Stromal cell of bone marrow (primary cell): ENCODE measurements at regions not wholly inside any gene's neighbourhood (a gene's known extent, or its start where the extent isn't known, plus 50 kb on each side); places are given as distances from the start of the nearest gene placed in this dataset.
A peak's percentile ranks its signal among the peaks of the same experiment; 100 is the strongest.

ENCODE experiments used
- DNase-seq: peaks from one replicate; pipeline ENCODE4 v3.0.0-alpha.2; 2012; ENCODE audit warnings: low read depth

DNA sequence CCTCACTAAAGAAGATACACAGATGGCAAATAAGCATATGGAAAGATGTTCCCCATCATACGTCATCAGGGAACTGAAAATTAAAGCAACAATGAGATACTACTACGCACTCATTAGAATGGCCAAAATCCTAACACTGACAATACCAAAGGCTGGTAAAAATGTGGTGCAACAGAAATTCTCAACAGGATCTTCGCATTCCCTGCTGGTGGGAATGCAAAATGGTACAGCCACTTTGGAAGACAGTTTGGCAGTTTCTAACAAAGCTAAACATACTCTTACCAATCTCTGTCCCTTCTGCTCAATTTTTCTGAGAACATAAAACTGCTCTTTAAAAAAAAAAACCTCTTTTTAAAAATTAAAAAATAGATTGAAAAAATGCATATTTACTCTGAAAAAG is 300.2 kb downstream of the FBXW7 start:
- no peak for DNase-seq

DNA sequence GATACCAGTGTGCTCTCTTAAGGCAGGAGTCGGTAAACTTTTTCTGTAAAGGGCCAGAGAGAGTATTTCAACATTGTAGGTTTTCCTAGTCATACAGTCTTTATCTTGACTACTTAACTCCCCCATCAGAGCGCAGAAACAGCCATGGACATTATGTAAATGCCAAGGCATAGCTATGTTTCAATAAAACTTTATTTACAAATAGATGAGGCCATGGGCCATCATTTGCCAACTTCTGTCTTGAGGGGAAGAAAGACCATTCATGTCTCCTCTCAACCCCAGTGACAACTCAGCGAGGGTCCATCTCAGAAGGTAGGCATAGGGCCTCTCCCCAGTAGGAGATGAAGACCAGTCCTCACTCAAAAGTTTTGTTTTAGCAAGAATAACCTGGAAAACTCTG is 301.3 kb downstream of the FBXW7 start:
- DNase-seq: no peak

DNA sequence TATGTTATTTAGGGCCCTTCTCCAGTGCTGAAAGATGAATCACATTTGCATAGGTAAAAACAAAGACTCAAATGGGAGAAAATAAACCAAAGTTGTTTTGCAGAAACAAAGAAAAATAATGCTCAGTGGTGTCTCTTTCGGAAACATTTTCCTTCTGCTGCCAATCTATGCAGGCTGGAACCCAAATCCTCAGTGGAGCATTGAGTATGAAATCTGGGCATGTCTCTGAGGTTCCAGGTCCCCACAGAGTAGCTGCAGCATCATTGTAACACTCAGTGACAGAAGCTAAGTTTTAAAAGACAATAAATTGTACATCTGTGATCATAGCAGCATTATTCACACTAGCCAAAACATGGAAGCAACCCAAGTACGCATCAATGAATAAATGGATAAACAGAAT is 303.6 kb downstream of the FBXW7 start:
- no peak for DNase-seq

DNA sequence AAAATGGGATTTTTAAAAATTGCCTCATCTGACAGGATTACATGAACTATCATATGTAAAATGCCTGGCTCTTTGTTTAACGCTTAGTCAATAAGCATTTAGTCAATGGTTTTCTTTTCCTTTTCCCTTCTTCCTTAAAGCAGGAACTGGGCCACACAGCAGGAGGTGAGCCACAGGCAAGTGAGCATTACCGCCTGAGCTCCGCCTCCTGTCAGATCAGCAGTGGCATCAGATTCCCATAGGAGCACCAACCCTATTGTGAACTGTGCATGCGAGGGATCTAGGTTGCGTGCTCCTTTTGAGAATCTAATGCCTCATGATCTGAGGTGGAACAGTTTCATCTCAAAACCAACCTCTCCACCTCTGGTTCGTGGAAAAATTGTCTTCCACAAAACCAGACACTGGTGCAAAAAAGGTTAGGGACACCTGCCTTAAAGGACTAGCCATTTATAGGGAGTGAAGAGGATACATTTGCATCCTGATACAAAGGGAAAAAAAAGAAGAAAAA is 306.1 kb downstream of the FBXW7 start:
- no peak for DNase-seq

DNA sequence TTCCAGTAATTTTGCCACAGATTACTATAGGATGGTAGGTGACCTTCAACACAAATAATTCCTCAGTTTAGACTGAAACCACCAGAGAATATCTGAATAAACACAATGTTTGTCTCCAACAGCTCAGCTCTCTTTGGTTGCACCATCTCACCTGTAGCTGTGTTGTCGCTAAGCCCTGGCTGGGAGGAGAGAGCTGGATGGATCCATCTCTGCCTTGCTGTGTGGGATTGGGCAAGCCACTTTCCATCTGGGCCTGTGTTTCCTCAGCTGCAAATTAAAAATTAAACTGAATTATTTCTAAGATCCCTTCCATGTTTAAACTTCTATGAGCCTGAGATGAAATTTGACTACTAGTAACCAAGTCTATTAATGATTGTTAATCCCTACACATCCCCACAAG is 310.2 kb downstream of the FBXW7 start:
- no peak for DNase-seq

DNA sequence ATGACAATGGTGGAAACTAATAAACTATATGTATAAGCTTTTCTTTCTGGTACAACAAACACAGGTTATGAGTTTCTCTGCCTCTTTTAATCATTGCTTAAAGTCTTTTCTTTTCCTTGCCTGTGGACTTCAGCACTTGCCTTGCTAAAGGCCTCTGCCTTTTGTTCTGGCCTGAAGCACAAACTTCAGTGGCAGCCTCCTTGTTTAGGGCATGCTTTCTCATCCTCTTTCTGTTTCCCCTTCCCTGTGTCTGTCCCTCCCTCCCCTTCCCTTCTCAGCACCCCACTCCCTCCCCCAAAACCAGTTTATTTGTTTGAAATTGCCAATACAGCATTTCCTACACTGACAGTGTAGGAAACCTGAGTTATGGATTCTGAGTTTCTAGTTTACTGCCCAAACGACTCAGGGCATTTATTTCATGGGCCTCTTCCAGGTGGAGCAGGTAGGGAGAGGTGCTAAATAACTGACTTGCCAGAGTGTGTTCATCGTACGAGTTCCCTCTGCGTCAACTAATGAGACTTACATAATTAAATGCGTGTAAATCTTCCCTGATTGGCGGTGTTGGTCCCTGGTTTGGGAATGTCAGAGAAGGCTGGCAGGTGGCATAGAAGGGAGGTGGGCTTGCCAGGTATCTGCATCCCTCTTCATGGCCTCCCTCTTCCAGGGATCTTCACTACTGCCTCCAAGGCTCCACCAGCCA is 311.0 kb downstream of the FBXW7 start:
- DNase-seq: no peak

DNA sequence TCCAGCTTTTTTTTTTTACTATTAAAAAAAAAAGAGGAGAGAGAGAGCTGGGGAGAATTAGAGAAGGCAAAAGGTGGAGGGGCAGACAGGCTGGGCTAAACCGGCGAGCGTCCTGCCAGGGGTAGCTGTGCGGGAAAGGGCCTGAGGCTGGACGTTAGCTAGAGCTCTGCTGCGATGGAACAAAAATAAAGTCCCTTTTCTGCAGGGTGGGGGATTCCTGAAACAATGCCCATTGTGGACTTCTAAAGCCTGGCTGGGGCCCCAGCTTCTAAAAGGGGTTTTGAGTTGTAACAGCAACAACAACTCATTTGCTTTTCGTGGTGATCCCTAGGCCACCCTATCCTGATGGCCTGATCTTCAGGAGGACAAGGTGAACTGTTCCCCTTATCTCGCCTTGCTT is 311.7 kb downstream of the FBXW7 start:
- no peak for DNase-seq

DNA sequence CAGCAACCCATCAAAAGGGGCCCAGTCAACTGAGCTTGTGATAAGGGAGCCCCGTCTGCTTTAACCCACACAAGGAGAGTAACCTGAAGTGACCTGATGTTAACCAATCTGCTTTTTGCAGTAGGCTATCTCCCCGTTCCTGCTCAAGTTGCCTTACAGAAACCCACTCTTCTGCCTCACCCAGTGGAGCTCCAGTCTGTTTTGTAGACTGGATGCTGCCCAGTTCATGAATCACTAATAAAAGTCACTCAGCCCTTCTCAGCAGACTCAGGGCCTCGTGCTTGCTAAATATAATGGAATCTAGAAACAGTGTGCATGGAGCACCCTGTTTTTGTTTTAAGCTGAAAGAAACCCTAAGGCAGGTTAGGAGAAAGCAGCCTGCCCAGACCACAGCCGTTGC is 312.3 kb downstream of the FBXW7 start:
- no peak for DNase-seq

DNA sequence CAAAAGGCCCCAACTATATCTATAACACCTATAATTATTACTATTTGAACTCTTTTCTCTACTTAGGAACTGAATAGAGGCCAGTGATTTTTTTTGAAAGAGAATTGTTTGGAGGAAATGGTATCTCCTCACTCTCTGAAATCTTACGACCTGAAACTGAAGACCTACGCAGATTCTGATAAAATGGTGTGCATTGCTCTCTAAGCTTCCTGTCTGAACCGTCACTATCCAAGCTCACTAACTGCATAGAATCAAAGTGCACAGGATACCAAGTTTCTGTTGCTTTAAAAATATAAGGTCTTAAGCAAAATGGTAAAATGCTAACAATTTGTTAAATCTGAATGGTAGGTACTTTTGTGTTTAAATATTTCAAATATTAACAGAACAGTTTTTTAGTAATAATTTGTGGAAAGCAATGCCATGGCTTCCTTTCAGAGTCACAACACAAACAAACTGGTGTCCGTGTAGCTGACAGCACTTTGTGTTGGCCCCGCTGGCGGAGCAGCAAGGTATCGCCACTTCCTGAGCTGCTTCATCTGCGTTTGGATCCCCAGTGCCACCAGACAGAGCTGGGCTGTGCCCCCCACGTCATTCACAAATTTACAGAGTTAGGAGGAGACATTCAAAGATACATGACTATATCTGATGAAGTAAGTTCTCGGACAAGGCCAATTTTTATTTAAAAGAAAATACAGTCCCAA is 313.9 kb downstream of the FBXW7 start:
- no peak for DNase-seq

DNA sequence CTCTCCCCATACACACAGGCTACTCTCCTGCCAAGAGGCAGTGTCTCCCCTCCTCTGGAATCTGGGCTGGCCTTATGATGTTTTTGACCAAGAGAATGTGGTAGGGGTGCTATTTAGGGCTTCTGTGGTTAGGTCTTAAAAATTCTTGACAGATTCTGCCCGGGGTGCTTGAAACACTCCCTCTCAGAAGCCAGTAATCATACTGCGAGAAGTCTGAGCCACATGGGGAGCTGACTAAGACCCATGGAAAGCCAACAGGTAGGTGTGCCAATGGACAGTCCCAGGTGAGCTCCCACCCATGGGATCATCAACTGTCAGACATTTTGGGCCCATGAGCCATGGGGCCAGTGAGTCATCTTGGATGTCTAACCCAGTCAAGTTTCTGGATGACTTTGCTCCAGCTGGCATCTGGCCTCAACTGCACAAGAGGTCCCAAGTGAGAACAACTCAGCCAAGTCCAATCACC is 315.7 kb downstream of the FBXW7 start:
- peak; percentile 89 for DNase-seq

DNA sequence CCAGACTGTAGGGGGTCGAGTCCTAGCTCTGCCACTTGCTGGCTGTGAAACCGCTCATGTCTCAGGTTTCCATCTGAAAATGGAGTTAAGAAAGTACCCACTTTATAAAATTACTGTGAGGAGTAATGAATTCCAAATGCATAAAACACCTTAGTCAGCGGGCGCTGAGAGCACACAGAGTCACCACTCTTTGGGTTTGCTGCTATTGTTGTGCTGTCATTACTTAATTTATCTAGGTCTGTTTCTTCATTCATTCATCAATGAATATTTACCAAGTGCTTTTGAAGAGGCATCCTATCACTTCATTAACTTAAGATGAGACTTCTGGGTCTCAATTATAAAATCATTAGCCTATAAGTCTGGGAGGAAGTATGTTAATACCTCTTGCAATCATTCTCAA is 317.3 kb downstream of the FBXW7 start:
- no peak for DNase-seq

DNA sequence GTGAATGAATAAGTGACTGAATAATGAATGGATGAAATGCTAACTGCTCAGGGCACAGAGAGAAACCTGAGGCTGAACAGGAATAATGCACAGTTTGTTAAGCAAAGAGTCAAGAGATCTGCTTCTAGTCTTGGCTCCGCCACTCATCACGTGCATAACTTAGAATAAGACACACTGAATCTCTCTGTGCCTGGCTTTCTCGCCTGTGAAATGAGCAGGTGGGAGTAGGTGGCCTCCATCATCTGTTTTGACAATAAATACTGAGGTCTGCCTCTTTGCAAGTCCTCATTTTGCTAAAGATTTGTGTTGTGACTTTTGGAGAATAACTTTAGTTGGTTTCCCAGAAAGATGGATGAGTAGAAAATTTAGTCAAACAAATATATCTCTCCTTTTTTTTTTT is 318.0 kb downstream of the FBXW7 start:
- DNase-seq: no peak

DNA sequence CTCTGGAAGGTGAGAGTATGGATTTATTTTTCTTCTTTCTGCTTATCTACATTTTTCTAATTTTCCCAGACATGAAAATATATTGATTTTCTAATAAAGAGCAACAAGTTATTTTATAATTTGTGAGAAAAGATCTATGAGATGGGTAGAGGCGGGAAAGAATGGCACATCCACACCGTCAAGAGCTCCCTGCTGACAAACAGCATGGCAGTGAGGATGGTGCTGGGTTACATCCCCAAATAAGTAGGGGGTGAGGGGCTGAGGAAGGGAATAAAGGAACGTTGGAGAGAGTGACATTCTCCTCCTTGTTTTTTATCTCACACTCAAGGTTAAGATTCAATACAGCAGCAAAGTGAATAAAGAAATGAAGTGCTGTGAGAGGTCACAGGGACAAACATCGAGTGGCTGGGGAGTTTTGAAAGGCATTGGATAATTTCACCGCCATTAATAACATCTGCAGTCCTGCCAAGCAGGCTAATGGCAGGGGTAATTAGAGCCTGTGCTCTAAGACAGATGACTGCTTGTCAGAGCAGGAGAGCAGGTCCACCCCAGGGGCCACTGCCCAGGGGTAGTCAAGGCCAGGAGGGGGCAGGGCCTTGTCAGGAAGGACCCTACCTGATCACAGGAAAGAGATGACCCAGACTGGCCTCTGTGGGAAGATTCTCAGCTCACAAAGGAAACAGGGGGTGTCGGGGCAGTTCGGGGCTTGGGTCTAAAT is 323.8 kb downstream of the FBXW7 start:
- DNase-seq: no peak

DNA sequence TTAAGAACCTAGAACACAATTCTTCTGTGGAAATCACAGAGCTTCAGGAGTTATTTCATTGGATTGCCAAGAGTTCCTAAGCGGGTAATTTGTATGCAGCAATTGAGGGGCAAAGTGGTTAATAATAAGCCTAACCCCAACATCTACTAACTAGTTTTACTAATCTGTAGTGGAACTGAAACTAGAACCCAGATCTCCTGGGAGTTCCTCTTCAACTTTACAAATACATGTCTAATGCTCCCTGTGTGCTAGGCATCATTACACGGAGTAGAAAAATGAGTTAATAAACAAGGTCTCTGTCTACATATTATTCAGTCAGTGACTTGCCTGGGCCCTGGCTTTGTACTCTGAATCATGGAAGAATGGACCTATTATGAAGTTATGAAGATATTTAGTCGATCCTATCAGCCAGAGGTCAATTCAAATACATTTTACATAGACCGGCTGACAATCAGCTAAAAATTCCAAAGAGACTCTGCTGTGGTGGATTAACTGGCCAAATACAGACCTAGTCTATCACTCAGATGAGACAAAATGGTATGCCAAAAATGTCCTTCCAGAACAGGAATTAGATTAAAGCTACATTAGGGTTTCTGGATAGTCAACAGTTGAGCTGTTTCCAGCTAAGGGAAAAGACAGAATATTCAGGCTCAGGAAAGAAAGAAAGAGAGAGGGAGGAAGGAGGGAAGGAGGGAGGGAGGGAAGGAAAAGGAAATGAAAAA is 326.0 kb downstream of the FBXW7 start:
- no peak for DNase-seq

DNA sequence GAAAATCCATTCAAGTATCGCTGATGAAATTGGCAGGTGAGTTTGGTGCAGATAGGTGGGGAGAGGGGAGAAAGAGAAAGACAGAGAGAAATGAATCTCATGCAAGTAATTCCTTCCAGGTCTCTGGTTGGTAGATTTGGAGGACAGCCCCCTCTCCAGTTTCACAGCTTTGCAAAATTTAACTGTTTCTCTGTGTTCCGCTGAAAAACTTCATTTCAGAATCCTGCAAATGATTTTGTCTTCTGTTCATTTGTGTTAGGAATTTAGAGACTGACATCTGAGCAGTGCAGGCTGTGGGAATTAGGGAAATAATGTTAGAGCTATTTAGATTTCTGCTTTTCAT is 328.5 kb downstream of the FBXW7 start:
- DNase-seq: no peak

DNA sequence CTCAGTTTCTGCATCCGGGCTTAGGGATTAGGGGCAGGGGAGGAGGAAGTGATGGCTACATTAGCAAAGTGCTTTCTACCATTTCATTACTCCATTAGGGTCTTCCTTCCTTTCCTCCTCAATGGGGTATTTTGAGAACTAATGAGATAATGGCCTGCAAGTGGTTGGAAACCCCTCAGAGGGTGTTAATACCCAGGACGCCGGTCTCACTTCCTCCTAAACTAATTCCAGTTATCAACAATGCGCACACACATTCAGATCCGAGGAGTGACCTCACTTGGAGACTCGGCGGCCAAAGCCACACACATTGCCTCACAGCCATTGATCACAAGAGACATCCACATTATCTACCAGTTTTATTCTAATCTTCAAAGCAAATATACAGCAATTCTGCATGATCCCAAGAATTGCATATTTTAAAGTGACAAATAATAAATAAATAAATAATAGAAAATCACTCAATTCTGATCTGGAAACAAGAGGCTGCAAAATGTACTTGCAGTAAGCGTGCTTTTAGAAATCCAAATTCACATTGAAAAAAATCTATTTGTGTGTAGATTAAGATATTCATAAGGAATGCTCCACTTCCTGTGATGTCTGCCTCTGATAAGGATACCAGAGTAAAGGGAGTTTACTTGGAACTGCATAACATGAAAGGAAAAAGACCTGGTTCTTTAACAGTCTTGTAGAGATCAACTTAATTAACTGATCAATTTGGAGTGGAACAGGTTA is 329.1 kb downstream of the FBXW7 start:
- no peak for DNase-seq

DNA sequence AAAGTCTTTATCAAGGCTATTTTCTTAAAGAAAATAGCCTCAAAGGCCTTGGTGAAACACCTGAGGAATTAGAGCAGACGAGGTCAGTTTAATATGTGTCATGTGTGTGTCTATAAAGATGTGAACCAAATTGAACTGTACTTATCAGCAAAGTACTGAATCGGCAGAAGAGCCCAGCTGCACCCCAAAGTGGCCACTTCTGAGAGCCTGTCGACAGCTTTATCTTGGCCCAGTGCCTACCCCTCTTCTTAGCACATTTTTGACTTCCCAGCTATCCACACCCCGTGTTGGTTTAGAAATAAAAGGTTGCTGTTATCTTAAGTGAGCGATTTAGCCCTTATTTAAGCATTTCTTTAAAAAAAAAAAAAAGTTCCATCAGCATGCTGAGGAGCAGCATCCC is 329.7 kb downstream of the FBXW7 start:
- no peak for DNase-seq

DNA sequence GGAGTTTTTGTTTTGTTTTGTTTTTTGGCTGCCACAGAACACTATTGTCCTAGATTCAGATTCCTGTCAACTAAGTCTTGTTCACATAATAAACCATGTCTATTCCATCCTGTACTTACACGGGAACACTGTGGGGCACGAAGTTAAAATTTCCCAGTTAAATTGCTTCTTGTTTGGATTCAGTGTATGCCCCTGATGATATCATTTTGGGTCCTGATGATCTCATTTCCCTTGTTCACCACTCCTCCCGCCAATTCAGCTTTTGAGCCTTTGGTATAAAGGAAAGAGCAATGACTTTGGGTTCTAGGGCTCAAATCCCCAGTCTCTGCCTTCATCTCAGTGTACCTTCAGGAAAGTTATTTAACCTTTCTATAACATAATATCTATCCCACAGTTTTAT is 333.5 kb downstream of the FBXW7 start:
- no peak for DNase-seq

DNA sequence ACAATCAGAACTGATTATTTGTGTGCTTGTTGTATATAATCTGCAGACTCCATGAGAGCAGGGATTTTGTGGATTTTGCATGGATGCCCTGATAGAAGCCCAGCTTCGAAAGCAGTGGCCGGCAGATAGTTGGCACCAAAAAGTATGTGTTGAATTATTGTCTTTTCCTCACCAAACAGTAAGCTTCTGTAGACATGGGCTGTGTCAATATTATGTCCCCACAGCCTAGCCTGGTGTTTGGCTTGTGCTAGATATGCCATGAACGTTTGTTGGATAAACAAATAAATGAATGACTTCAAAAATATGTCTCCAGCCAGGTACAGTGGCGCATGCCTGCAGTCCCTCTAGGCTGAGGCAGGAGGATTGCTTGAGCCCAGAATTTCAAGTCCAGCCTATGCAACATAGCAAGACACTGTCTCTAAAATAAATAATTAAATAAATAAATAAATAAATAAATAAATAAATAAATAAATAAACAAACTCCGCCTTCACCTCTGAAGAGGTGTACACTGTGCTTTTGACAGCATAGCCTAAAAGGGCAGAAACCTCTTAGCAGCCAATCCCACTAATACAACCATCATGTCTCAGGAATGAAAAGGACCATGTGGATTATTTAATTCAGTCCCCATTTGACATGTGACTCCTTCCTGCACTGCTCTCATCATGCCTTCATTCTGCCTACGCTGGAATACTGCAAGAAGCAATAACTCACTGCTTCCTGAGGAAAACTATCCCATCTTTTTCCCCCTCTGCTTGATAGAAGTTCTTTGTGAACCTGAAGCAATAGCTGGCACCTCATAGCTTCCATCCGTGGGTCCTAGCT is 335.2 kb downstream of the FBXW7 start:
- DNase-seq: no peak

DNA sequence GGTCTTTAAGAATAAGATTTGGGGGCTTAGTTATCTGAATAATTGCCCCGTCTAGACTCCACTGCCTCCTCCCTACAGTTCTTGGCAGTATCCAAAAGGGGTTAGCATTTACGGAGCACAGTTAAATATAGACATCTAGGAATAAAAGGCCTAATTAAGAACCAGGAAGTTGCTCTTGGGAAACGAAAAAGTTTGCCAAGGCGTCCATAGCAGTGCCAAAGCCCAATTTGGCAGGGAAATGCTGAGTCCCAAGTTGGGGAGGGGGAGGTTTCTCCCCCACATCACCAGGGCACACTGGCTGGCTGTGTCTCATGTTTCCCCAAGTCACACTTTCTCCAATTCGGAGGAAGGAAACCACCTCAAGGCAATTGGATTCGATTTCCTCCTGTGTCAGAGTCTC is 338.7 kb downstream of the FBXW7 start:
- no peak for DNase-seq

DNA sequence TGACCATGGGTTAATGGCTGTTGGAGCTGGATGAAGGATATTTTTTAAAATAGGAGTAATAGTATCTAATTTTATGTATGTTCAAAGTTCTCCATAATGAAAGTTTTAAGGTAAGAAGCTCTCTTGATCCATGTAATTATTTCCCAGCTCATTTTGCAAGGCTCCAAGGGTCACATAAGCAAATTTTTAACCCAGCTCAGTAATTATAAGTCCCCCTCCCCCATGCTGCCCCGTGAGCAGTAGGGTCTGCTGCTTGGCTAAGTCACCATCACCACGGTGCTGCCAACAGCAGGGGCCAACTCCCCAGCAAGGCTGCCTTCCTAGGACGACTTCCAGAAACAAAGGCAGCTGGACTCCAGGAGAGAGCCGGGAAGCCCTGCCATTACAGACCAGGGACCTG is 340.0 kb downstream of the FBXW7 start:
- no peak for DNase-seq
